ENCODE measurements at regions not wholly inside any gene's neighbourhood (a gene's known extent, or its start where the extent isn't known, plus 50 kb on each side); places are given as distances from the start of the nearest gene placed in this dataset.
"Not testable (repeated sequence)": the region's sequence is repeated elsewhere in the genome, so short reads cannot be mapped to it uniquely, and the experiment has no call there.

DNA sequence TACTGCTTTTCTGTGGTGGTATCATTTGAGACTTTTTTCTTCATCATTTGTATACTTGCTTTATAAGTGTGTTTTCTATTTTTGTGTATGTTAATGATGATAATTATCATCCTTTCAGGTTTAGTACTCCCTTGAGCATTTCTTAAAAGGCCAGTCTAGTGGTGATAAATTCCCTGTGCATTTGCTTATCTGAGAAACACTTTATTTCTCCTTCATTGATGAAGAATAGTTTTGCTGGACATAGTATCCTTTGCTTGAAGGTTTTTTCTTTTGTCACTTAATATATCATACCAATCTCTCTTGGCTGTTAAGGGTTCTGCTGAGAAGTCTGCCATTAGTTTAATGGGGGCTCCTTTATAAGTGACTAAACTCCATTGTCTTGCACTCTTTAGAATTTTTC, 123.2 kb upstream of the IRAK1BP1 start:
- Histone ChIP-seq H3K4me2 (ENCODE audit: low read depth, low read length, poor library complexity, severe bottlenecking) (no peak overlapping the region), H3K36me3 (ENCODE audit: low read length) (no peaks in the 10 kb centered on the region), H3K9me3 (ENCODE audit: insufficient read depth, low read length) (no peaks in the 10 kb centered on the region), H4K20me1 (ENCODE audit: low read depth, low read length) (no peaks in the 10 kb centered on the region), H3F3A (ENCODE audit: insufficient read depth) (no peaks in the 10 kb centered on the region), H3K27me3 (ENCODE audit: low read length) (no peaks in the 10 kb centered on the region), H2AFZ (ENCODE audit: low read depth, low read length, severe bottlenecking) (no peak overlapping the region), H3K27ac (ENCODE audit: low read depth, low read length) (no peak overlapping the region), H3K9me2 (replicated peaks; ENCODE audit: insufficient read depth, low read length) (no peaks in the 10 kb centered on the region), H3K79me2 (ENCODE audit: insufficient read depth, low read length) (no peaks in the 10 kb centered on the region), H3K4me3 (ENCODE audit: insufficient read depth, low read length, poor library complexity, severe bottlenecking) (no peak overlapping the region), H3K9ac (ENCODE audit: low read length) (no peak overlapping the region)
- TF ChIP-seq EZH2phosphoT487 (conservative IDR thresholded peaks at IDR 0.05; ENCODE audit: low read length) (no peak), CTCF (IDR thresholded peaks at IDR 0.05; ENCODE audit: insufficient read depth, low read length, poor library complexity, severe bottlenecking) (no peak)

DNA sequence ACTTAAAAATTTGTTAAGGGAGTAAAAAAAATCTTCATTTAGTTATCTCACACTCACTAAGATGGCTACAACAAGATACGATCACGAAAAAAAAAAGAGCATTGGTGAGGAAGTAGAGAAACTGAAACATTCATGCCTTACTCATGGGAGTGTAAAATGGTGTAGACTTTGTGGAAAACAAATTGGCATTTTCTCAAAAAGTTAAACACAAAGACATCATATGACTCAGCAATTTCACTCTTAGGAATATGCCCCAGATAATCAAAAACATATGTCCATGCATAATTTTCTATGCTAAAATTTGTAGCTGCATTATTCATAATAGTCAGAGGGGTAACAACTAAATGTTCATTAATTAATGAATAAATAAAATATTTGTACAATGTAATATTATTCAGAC, 120.9 kb upstream of the IRAK1BP1 start:
- Histone ChIP-seq H3F3A (ENCODE audit: insufficient read depth) (no peaks in the 10 kb centered on the region), H3K9me3 (ENCODE audit: insufficient read depth, low read length) (no peaks in the 10 kb centered on the region; the same call in 1 of the 2 replicates), H3K79me2 (ENCODE audit: insufficient read depth, low read length) (no peaks in the 10 kb centered on the region), H3K4me3 (ENCODE audit: insufficient read depth, low read length, poor library complexity, severe bottlenecking) (no peak overlapping the region), H4K20me1 (ENCODE audit: low read depth, low read length) (no peaks in the 10 kb centered on the region), H3K27me3 (ENCODE audit: low read length) (no peaks in the 10 kb centered on the region), H3K4me2 (ENCODE audit: low read depth, low read length, poor library complexity, severe bottlenecking) (no peak overlapping the region), H3K9ac (ENCODE audit: low read length) (no peak overlapping the region), H2AFZ (ENCODE audit: low read depth, low read length, severe bottlenecking) (no peak overlapping the region), H3K27ac (ENCODE audit: low read depth, low read length) (no peak overlapping the region), H3K9me2 (replicated peaks; ENCODE audit: insufficient read depth, low read length) (no peaks in the 10 kb centered on the region), H3K36me3 (ENCODE audit: low read length) (no peaks in the 10 kb centered on the region)
- TF ChIP-seq CTCF (IDR thresholded peaks at IDR 0.05; ENCODE audit: insufficient read depth, low read length, poor library complexity, severe bottlenecking) (no peak), EZH2phosphoT487 (conservative IDR thresholded peaks at IDR 0.05; ENCODE audit: low read length) (no peak)

GRCh38 chr6:78749326-78749725, 118.0 kb upstream of the IRAK1BP1 start:
- H3K79me2 ChIP-seq (ENCODE audit: insufficient read depth, low read length): no peaks in the 10 kb centered on the region
- H3K36me3 ChIP-seq (ENCODE audit: low read length): no peaks in the 10 kb centered on the region
- no peak overlapping the region for H3K9ac ChIP-seq (ENCODE audit: low read length)
- H3K9me2 ChIP-seq (replicated peaks; ENCODE audit: insufficient read depth, low read length): no peaks in the 10 kb centered on the region
- H3K27ac ChIP-seq (ENCODE audit: low read depth, low read length): no peak overlapping the region
- H4K20me1 ChIP-seq (ENCODE audit: low read depth, low read length): no peaks in the 10 kb centered on the region
- H3K9me3 ChIP-seq (ENCODE audit: insufficient read depth, low read length): no peaks in the 10 kb centered on the region; the same call in 1 of the 2 replicates
- no peak overlapping the region for H3K4me3 ChIP-seq (ENCODE audit: insufficient read depth, low read length, poor library complexity, severe bottlenecking)
- H3F3A ChIP-seq (ENCODE audit: insufficient read depth): no peaks in the 10 kb centered on the region
- TF ChIP-seq EZH2phosphoT487 (conservative IDR thresholded peaks at IDR 0.05; ENCODE audit: low read length) (no peak), CTCF (IDR thresholded peaks at IDR 0.05; ENCODE audit: insufficient read depth, low read length, poor library complexity, severe bottlenecking) (no peak)
- no peaks in the 10 kb centered on the region for H3K27me3 ChIP-seq (ENCODE audit: low read length)
- no peak overlapping the region for H3K4me2 ChIP-seq (ENCODE audit: low read depth, low read length, poor library complexity, severe bottlenecking)
- H2AFZ ChIP-seq (ENCODE audit: low read depth, low read length, severe bottlenecking): no peak overlapping the region

GRCh38 chr6:78758297-78758798, 109.0 kb upstream of the IRAK1BP1 start:
- H3K4me3 ChIP-seq (ENCODE audit: insufficient read depth, low read length, poor library complexity, severe bottlenecking); H3F3A ChIP-seq (ENCODE audit: insufficient read depth); H3K9me2 ChIP-seq (replicated peaks; ENCODE audit: insufficient read depth, low read length); H4K20me1 ChIP-seq (ENCODE audit: low read depth, low read length); H2AFZ ChIP-seq (ENCODE audit: low read depth, low read length, severe bottlenecking); H3K9ac ChIP-seq (ENCODE audit: low read length); H3K27ac ChIP-seq (ENCODE audit: low read depth, low read length); H3K27me3 ChIP-seq (ENCODE audit: low read length); H3K79me2 ChIP-seq (ENCODE audit: insufficient read depth, low read length); H3K36me3 ChIP-seq (ENCODE audit: low read length); H3K9me3 ChIP-seq (ENCODE audit: insufficient read depth, low read length); H3K4me2 ChIP-seq (ENCODE audit: low read depth, low read length, poor library complexity, severe bottlenecking): not testable (repeated sequence)

Data from SU-DHL-6 (cell line).